ENCODE measurements at regions not wholly inside any gene's neighbourhood (a gene's known extent, or its start where the extent isn't known, plus 50 kb on each side); places are given as distances from the start of the nearest gene placed in this dataset.

- no peak for DNase-seq (ENCODE audit: low spot score)
Measured at GRCh38 chr11:108994887-108995286, 330.0 kb downstream of the DDX10 start.

DNA sequence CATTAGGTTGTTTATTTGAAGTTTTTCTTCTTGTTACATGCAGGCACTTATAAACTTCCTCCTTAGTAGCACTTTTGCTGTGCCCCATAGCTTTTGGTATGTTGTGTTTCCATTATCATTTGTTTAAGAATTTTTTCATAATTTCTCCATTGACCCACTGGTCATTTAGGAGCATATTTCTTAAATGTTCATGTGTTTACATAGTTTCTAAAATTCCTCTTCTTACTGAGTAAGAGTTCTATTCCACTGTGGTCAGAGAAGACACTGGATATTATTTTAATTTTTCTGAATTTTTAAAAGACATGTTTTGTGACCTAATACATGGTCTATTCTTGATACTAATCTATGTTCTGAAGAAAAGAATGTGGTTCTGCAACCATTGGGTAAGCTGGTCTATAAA, 333.0 kb downstream of the DDX10 start:
- no peak for DNase-seq (ENCODE audit: low spot score)

DNA sequence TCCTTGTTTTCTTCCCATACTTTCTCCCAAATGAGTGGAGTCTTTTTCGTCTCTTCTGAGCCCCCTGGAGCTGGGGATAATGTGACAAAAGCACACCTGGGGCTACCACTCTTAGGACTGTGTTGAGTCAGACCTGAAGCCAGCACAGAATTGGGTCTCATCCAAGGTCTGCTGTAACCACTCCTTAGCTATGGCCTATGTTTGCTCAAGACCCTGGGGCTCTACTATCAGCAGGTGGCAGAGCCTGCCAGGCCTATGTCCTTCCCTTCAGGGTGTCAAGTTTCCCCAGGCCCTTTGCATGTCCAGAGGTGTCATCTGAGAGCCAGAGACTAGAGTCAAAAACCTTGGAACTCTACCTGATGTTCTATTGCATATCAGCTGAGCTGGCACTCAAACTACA, 335.7 kb downstream of the DDX10 start:
- DNase-seq (ENCODE audit: low spot score): no peak

GRCh38 chr11:109001585-109001984, 336.7 kb downstream of the DDX10 start:
- DNase-seq (ENCODE audit: low spot score): no peak

- no peak for DNase-seq (ENCODE audit: low spot score)
Measured at GRCh38 chr11:109012991-109013390, 348.1 kb downstream of the DDX10 start.

DNA sequence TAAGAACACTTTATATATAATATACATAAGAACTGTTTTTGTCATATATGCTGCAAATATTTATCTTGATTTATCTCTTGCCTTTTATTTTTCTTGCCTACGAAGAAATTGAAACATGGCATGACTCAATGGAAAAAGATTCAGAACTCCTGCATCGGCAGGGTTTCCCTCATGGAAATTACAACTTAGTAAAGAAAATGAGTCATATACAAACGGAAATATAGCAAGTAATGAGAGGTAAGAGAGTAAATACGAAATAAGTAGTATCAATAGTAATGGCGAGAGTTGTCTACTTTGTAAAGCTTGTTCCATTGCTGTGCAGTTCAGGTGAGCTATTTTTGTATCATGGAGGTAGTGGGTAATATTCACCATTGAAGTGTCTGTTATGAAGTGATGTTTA, 350.4 kb downstream of the DDX10 start:
- no peak for DNase-seq (ENCODE audit: low spot score)

DNA sequence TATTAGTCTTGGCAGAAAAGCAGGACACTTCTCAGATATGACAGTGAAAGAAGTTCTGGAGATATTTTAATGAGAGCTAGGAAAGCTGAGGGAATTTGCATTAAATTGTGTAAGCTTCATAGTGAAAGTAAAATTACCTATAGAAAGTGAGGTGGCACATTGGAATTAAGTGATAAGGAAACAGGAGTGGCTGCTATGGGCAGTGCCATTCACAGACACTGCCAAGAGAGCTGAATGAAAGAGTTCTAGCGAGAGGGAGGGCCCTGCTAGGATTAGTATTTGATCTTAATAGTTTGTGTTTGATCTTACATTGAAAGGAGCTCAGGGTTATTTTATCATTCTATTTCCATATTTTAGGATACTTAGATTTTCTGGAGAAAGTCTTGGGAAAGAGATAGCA, 351.9 kb downstream of the DDX10 start:
- DNase-seq (ENCODE audit: low spot score): no peak

GRCh38 chr11:109017489-109017888, 352.6 kb downstream of the DDX10 start:
- DNase-seq (ENCODE audit: low spot score): no peak

- DNase-seq (ENCODE audit: low spot score): no peak
Measured at GRCh38 chr11:109018639-109019038, 353.8 kb downstream of the DDX10 start.

- no peak for DNase-seq (ENCODE audit: low spot score)
Measured at GRCh38 chr11:109019342-109019936, 354.6 kb downstream of the DDX10 start.

- DNase-seq (ENCODE audit: low spot score): no peak
Measured at GRCh38 chr11:109023036-109023435, 358.2 kb downstream of the DDX10 start.

DNA sequence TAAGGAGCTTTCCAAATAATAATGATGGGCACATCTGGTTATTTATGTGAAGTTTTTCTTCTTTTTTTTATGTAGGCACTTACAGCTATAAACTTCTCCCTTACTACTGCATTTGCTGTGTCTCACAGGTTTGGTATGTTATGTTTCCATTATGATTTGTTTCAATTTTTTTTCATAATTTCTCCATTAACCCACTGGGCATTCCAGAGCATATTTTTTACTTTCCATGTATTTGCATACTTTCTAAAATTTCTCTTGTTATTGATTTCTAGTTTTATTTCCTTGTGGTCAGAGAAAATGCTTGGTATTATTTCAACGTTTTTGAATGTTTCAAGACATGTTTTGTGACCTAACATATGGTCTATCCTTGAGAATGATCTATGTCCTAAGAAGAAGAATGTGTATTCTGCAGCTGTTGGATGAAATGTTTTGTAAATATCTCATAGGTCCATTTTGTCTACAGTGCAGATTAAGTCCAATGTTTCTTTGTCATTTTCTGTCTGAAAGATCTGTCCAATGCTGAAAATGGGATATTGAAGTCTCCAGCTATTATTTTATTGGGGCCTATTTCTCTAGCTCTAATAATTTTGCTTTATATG, 362.1 kb downstream of the DDX10 start:
- no peak for DNase-seq (ENCODE audit: low spot score)

- no peak for DNase-seq (ENCODE audit: low spot score)
Measured at GRCh38 chr11:109027851-109028250, 363.0 kb downstream of the DDX10 start.

GRCh38 chr11:109029927-109030326, 365.1 kb downstream of the DDX10 start:
- no peak for DNase-seq (ENCODE audit: low spot score)

GRCh38 chr11:109033627-109034338, 368.9 kb downstream of the DDX10 start:
- no peak for DNase-seq (ENCODE audit: low spot score)

DNA sequence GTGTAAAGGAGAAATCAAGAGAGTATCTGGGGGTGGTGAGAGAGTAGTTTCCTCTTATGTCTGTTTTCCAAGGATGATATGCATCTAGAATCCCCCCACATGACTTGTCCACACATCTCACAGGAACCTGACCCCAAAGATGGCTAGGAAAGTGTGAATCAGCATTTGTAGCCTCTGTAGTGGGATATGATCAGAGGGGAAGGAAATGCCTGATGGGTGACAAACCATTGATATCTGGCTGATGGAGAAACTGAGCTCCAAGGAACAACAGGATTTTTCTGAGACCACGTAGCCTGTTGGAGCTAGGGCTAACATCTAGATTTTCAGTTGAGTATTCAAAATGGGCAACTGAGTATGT, 369.4 kb downstream of the DDX10 start:
- DNase-seq (ENCODE audit: low spot score): no peak

DNA sequence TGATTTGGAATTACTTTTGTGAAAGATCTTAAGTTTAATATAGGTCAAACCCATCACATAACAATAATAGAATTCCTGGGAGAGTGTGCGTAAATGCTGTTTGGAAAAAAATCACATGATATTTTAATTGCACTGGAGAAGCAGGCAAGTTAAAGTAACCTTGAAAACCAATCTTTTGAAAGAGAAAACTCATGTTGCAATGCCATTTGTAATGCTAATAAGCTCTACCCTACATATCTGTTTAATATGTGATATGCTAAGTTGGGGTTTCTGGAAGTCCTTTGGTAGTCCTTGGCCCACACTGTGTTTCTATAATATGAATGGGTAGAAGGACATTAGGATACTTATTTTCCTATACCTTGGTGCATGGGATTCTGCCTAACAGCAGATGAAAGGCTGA, 370.4 kb downstream of the DDX10 start:
- no peak for DNase-seq (ENCODE audit: low spot score)

DNA sequence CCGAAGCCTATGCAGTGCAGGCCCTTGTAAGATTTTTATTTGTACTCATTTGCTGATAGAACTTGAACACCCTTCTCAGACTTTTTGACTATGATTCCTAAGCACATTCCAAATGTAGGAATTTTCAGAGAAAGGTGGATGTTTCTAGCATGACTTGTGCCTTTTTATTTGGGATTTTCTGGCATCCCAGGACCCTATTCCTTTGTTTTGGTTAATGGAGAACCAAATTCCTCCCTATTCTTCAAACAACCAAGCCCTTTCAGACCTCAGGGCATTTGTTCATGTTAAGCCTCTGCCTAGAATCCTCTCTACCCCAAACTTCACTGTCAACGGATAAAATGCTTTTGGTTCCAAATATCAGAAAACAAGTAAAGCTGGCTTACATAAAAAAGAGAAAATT, 371.1 kb downstream of the DDX10 start:
- DNase-seq (ENCODE audit: low spot score): no peak

GRCh38 chr11:109037856-109038780, 373.2 kb downstream of the DDX10 start:
- DNase-seq (ENCODE audit: low spot score): no peak

DNA sequence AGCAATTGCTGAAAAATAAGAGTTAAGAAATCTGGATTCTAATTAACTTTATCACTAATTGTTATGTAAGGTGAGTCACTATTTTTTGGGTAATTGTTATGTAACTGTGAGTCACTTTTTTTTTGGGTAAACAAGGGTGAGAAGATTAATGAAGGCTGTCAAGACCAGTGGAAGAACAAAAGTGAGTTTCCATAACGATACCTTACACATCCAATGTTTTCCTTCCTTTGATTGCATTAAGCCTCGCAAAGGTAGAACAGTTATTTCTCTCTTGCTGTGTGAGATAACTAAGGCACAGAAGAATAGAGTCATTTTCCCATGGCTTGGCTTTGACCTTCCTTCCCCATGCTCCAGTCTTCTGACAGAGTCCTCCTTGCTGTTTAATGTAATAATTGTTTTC, 374.7 kb downstream of the DDX10 start:
- no peak for DNase-seq (ENCODE audit: low spot score)

DNA sequence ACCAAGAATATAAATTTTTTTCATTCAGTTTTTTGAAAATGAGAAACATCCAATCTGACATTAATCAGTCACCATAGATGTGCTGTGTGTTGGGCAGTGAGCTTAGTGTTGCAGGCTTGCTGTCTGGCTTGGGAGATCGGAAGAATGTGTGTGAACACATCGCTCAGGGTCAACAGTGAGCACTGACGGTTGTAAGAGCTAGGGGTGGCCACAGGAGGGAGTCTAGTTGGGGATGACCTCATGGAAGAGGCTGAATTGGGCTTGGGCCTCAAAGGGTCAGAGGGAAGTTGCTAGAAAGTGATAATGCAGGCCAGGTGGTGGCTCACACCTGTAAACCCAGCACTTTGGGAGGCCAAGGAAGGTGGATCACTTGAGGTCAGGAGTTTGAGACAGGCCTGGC, 375.4 kb downstream of the DDX10 start:
- peak; percentile 11 for DNase-seq (ENCODE audit: low spot score)

GRCh38 chr11:109041876-109042275, 377.0 kb downstream of the DDX10 start:
- DNase-seq (ENCODE audit: low spot score): no peak

DNA sequence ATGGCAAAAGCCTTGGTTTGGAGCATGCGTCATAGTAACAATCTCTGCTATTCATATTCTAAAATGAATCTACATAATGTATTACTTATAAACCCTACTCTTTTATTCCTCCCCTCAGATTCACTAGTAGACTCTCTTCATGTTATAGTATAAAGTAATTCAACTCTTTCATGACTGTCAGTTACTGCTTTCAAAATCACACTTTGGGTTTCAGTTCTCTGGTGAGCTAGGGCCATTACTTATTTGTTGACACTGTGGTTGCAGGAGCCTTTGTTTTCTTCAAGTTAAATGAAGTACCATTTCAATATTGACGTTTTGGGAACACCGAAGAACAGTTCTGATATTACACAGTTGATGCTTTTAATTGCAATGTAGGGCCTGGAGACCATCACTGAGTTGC, 378.4 kb downstream of the DDX10 start:
- no peak for DNase-seq (ENCODE audit: low spot score)
